NT2/D1 (cell line): ENCODE measurements at regions not wholly inside any gene's neighbourhood (a gene's known extent, or its start where the extent isn't known, plus 50 kb on each side); places are given as distances from the start of the nearest gene placed in this dataset.

ENCODE experiments used
- SUZ12 ChIP-seq: IDR thresholded peaks from 2 replicates; pipeline ENCODE4 v1.6.1; 2011; ENCODE audit not compliant: insufficient read length, insufficient read depth; ENCODE audit errors: extremely low read depth
- ZNF274 ChIP-seq: IDR thresholded peaks from 2 replicates; pipeline ENCODE4 v1.6.1; 2011; ENCODE audit warnings: mild to moderate bottlenecking, low read depth, low read length

DNA sequence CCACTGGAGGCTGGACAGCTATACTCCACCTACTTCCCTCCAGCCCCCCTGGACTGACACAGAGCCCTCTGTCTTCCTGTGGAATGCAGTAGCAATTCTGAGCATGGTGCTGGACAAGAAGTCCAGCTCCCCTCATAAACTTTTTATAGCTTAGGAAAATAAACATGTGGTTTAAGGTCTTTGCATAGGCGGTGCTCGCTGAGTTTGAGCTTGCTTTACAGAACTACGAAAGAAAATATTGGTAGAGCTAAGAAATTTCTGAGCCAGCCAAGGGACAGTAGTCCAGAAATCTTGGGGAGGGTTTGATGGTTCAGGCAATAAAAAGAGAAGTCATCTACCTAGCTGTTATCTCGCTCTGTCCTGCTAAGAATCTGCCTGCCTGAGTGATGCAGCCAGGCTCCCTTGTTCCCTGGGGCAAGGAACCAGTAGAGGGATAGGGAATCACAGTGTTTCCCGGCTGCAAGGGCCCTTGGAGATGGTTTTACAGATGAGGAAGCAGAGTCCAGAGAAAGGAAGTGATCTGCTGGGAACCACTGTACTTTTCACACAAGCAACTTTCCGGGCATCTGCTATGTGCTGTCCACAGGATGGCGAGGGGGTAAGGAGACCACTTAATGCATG, 343.4 kb downstream of the CDC5L start:
- TF ChIP-seq ZNF274 = no peak
- no peak for TF ChIP-seq SUZ12
